HEK293 (cell line): ENCODE measurements at regions not wholly inside any gene's neighbourhood (a gene's known extent, or its start where the extent isn't known, plus 50 kb on each side); places are given as distances from the start of the nearest gene placed in this dataset.

Experiments
- CTCF ChIP-seq: fragments of 450-650 bp; formaldehyde crosslinking; IDR thresholded peaks from 2 replicates; pipeline ENCODE4 v1.5.1; 2016; ENCODE audit warnings: missing biosample characterization, missing genetic modification characterization
- KLF8 ChIP-seq: fragments of 450-650 bp; formaldehyde crosslinking; IDR thresholded peaks from 2 replicates; pipeline ENCODE4 v1.5.1; 2016; ENCODE audit warnings: missing biosample characterization, missing genetic modification characterization
- ZNF529 ChIP-seq: fragments of 450-650 bp; formaldehyde crosslinking; IDR thresholded peaks from 2 replicates; pipeline ENCODE4 v1.5.1; 2017; ENCODE audit warnings: missing genetic modification characterization, missing biosample characterization; ENCODE audit not compliant: insufficient replicate concordance
- TF ChIP-seq, protein P1 (sequence below): fragments of 450-650 bp; formaldehyde crosslinking; IDR thresholded peaks from 2 replicates; pipeline ENCODE4 v1.5.1; 2017; ENCODE audit warnings: missing biosample characterization, mild to moderate bottlenecking, missing genetic modification characterization, moderate library complexity

- TF ChIP-seq CTCF (tag by site-specific recombination) (peak; percentile 72), ZNF529 (no peak), KLF8 (tag by site-specific recombination) (no peak)
- TF ChIP-seq, protein P1, sequence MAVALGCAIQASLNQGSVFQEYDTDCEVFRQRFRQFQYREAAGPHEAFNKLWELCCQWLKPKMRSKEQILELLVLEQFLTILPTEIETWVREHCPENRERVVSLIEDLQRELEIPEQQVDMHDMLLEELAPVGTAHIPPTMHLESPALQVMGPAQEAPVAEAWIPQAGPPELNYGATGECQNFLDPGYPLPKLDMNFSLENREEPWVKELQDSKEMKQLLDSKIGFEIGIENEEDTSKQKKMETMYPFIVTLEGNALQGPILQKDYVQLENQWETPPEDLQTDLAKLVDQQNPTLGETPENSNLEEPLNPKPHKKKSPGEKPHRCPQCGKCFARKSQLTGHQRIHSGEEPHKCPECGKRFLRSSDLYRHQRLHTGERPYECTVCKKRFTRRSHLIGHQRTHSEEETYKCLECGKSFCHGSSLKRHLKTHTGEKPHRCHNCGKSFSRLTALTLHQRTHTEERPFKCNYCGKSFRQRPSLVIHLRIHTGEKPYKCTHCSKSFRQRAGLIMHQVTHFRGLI = no peak
Observed at GRCh38 chr17:79400989-79401703, 209.7 kb downstream of the RBFOX3 start.
